SK-N-SH (cell line): ENCODE measurements at regions not wholly inside any gene's neighbourhood (a gene's known extent, or its start where the extent isn't known, plus 50 kb on each side); places are given as distances from the start of the nearest gene placed in this dataset.

Source experiments
- CHD2 ChIP-seq: fragments of 150-350 bp; IDR thresholded peaks from 2 replicates; pipeline ENCODE4 v1.6.1; 2018; ENCODE audit warnings: low read length; ENCODE audit not compliant: partially characterized antibody
- EZH2phosphoT487 ChIP-seq: fragments of 200-600 bp; sonication (generic); IDR thresholded peaks from 2 replicates; pipeline ENCODE4 v1.6.1; 2017; ENCODE audit warnings: low read depth, mixed run types, mild to moderate bottlenecking, antibody characterized with exemption, moderate library complexity, borderline replicate concordance
- FOXM1 ChIP-seq: IDR thresholded peaks from 2 replicates; pipeline ENCODE4 v1.4.0; 2012; ENCODE audit warnings: low read depth, mild to moderate bottlenecking
- GABPA ChIP-seq: IDR thresholded peaks from 2 replicates; pipeline ENCODE4 v1.4.0; 2012; ENCODE audit warnings: low read depth, mild to moderate bottlenecking
- MXI1 ChIP-seq: IDR thresholded peaks from 2 replicates; pipeline ENCODE4 v1.6.1; 2012; ENCODE audit warnings: mild to moderate bottlenecking, low read depth, low read length, improper control_type of control experiment
- POLR2AphosphoS5 ChIP-seq: IDR thresholded peaks from 2 replicates; pipeline ENCODE4 v1.6.1; 2012; ENCODE audit warnings: low read depth, low read length
- SMC3 ChIP-seq: IDR thresholded peaks from 2 replicates; pipeline ENCODE4 v1.6.1; 2012; ENCODE audit warnings: low read depth, low read length, improper control_type of control experiment
- YY1 ChIP-seq: IDR thresholded peaks from 2 replicates; pipeline ENCODE4 v1.4.0; 2012; ENCODE audit warnings: low read depth, mild to moderate bottlenecking
- TF ChIP-seq, protein P1 (sequence below): fragments of 150-350 bp; IDR thresholded peaks from 2 replicates; pipeline ENCODE4 v1.6.1; 2016; ENCODE audit warnings: mild to moderate bottlenecking, low read depth, low read length
- TF ChIP-seq, protein P2 (sequence below): IDR thresholded peaks from 2 replicates; pipeline ENCODE4 v1.4.0; 2012; ENCODE audit warnings: low read depth, borderline replicate concordance
- TF ChIP-seq, protein P3 (sequence below): fragments of 200-600 bp; sonication (generic); IDR thresholded peaks from 2 replicates; pipeline ENCODE4 v1.6.1; 2017; ENCODE audit warnings: antibody characterized with exemption, mild to moderate bottlenecking, moderate library complexity

DNA sequence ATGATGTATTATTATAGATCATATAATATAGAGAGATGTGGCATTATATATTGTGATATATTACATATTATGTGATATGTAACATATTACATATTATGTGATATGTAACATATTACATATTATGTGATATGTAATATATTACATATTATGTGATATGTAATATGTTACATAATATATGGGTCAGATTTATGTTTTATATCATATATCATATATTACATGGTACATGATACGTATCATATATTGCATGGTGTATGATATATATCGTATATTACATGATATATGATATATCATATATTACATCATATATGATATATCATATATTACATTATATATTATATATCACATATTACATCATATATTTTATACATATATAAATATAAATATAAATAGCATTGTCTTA lies 164.1 kb upstream of the NEBL start:
- TF ChIP-seq, protein P1, sequence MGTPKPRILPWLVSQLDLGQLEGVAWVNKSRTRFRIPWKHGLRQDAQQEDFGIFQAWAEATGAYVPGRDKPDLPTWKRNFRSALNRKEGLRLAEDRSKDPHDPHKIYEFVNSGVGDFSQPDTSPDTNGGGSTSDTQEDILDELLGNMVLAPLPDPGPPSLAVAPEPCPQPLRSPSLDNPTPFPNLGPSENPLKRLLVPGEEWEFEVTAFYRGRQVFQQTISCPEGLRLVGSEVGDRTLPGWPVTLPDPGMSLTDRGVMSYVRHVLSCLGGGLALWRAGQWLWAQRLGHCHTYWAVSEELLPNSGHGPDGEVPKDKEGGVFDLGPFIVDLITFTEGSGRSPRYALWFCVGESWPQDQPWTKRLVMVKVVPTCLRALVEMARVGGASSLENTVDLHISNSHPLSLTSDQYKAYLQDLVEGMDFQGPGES, result no peak
- TF ChIP-seq, protein P2, sequence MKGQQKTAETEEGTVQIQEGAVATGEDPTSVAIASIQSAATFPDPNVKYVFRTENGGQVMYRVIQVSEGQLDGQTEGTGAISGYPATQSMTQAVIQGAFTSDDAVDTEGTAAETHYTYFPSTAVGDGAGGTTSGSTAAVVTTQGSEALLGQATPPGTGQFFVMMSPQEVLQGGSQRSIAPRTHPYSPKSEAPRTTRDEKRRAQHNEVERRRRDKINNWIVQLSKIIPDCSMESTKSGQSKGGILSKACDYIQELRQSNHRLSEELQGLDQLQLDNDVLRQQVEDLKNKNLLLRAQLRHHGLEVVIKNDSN, result no peak
- TF ChIP-seq FOXM1, result no peak
- TF ChIP-seq CHD2, result no peak
- TF ChIP-seq POLR2AphosphoS5, result no peak
- TF ChIP-seq, protein P3, sequence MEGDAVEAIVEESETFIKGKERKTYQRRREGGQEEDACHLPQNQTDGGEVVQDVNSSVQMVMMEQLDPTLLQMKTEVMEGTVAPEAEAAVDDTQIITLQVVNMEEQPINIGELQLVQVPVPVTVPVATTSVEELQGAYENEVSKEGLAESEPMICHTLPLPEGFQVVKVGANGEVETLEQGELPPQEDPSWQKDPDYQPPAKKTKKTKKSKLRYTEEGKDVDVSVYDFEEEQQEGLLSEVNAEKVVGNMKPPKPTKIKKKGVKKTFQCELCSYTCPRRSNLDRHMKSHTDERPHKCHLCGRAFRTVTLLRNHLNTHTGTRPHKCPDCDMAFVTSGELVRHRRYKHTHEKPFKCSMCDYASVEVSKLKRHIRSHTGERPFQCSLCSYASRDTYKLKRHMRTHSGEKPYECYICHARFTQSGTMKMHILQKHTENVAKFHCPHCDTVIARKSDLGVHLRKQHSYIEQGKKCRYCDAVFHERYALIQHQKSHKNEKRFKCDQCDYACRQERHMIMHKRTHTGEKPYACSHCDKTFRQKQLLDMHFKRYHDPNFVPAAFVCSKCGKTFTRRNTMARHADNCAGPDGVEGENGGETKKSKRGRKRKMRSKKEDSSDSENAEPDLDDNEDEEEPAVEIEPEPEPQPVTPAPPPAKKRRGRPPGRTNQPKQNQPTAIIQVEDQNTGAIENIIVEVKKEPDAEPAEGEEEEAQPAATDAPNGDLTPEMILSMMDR, result no peak
- TF ChIP-seq SMC3, result no peak
- TF ChIP-seq MXI1, result no peak
- no peak for TF ChIP-seq EZH2phosphoT487
- TF ChIP-seq YY1, result no peak
- no peak for TF ChIP-seq GABPA
